ENCODE measurements at regions not wholly inside any gene's neighbourhood (a gene's known extent, or its start where the extent isn't known, plus 50 kb on each side); places are given as distances from the start of the nearest gene placed in this dataset.

DNA sequence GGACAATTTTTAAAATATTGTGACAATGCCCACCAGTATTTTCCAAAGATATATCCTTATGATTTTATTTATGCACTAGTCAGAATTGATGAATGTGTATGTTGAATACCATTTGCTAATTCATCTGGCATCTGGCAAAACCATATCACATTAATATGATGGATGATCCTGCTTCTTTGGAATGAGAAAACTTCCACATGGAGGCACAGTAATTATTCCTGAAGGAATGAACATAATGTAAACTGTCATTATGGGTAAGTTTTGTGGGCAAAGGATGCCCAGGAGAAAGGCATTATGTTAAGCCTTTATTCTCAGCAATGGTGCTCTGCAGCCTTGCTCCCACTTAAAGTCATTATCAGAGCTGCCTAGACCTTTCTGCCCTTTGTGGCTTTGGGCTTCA, 113.0 kb upstream of the MME start:
- TF ChIP-seq CTCF (IDR thresholded peaks at IDR 0.05), result no peak
- no peak for TF ChIP-seq EZH2 (IDR thresholded peaks at IDR 0.05; ENCODE audit: borderline replicate concordance, insufficient read depth, low read depth, low read length, poor library complexity, severe bottlenecking)

Data from B cell (primary cell).